GM23338 (cell line): ENCODE measurements at regions not wholly inside any gene's neighbourhood (a gene's known extent, or its start where the extent isn't known, plus 50 kb on each side); places are given as distances from the start of the nearest gene placed in this dataset.
"Not testable (repeated sequence)": the region's sequence is repeated elsewhere in the genome, so short reads cannot be mapped to it uniquely, and the experiment has no call there.

ENCODE experiments used
- TF ChIP-seq, protein P1 (sequence below), 2 experiments: fragments of 200-600 bp in 1 of 2; sonication (generic) in 1 of 2; conservative IDR thresholded peaks; 2 replicates each; pipeline versions ENCODE4 v1.5.1 to v1.6.1; 2016 to 2017; ENCODE audit warnings: antibody characterized with exemption in 2 of 2, low read depth in 2 of 2, mild to moderate bottlenecking in 2 of 2, moderate library complexity in 1 of 2
- TF ChIP-seq, protein P2 (sequence below): fragments of 250-450 bp; sonication (Bioruptor Pico); IDR thresholded peaks from 2 replicates; pipeline ENCODE4 v1.5.0; 2020; ENCODE audit warnings: mild to moderate bottlenecking, moderate library complexity

DNA sequence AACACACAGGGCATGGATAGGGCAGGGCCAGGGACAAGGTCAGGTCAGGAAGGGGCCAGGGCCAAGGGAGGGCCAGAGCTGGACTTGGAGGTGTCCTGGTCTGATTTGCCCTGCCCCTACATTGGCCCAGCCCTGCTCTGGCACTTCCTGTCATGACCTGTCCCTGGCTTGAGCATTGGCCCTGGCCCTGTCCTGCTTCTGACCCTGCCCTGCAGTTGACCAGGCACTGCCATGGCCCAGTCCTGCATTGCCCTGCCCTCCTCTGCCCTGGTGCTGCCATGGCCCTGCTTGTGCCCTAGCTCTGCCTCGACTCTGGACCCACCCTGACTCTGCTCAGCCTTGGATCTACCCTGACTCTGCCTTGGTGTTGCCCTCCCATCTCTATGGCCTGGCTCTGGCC, 2885.7 kb upstream of the TEKT4 start:
- TF ChIP-seq, protein P1, sequence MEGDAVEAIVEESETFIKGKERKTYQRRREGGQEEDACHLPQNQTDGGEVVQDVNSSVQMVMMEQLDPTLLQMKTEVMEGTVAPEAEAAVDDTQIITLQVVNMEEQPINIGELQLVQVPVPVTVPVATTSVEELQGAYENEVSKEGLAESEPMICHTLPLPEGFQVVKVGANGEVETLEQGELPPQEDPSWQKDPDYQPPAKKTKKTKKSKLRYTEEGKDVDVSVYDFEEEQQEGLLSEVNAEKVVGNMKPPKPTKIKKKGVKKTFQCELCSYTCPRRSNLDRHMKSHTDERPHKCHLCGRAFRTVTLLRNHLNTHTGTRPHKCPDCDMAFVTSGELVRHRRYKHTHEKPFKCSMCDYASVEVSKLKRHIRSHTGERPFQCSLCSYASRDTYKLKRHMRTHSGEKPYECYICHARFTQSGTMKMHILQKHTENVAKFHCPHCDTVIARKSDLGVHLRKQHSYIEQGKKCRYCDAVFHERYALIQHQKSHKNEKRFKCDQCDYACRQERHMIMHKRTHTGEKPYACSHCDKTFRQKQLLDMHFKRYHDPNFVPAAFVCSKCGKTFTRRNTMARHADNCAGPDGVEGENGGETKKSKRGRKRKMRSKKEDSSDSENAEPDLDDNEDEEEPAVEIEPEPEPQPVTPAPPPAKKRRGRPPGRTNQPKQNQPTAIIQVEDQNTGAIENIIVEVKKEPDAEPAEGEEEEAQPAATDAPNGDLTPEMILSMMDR (conservative IDR thresholded peaks at IDR 0.05; ENCODE audit: low read depth in 2 of 2): not testable (repeated sequence)
- TF ChIP-seq, protein P2, sequence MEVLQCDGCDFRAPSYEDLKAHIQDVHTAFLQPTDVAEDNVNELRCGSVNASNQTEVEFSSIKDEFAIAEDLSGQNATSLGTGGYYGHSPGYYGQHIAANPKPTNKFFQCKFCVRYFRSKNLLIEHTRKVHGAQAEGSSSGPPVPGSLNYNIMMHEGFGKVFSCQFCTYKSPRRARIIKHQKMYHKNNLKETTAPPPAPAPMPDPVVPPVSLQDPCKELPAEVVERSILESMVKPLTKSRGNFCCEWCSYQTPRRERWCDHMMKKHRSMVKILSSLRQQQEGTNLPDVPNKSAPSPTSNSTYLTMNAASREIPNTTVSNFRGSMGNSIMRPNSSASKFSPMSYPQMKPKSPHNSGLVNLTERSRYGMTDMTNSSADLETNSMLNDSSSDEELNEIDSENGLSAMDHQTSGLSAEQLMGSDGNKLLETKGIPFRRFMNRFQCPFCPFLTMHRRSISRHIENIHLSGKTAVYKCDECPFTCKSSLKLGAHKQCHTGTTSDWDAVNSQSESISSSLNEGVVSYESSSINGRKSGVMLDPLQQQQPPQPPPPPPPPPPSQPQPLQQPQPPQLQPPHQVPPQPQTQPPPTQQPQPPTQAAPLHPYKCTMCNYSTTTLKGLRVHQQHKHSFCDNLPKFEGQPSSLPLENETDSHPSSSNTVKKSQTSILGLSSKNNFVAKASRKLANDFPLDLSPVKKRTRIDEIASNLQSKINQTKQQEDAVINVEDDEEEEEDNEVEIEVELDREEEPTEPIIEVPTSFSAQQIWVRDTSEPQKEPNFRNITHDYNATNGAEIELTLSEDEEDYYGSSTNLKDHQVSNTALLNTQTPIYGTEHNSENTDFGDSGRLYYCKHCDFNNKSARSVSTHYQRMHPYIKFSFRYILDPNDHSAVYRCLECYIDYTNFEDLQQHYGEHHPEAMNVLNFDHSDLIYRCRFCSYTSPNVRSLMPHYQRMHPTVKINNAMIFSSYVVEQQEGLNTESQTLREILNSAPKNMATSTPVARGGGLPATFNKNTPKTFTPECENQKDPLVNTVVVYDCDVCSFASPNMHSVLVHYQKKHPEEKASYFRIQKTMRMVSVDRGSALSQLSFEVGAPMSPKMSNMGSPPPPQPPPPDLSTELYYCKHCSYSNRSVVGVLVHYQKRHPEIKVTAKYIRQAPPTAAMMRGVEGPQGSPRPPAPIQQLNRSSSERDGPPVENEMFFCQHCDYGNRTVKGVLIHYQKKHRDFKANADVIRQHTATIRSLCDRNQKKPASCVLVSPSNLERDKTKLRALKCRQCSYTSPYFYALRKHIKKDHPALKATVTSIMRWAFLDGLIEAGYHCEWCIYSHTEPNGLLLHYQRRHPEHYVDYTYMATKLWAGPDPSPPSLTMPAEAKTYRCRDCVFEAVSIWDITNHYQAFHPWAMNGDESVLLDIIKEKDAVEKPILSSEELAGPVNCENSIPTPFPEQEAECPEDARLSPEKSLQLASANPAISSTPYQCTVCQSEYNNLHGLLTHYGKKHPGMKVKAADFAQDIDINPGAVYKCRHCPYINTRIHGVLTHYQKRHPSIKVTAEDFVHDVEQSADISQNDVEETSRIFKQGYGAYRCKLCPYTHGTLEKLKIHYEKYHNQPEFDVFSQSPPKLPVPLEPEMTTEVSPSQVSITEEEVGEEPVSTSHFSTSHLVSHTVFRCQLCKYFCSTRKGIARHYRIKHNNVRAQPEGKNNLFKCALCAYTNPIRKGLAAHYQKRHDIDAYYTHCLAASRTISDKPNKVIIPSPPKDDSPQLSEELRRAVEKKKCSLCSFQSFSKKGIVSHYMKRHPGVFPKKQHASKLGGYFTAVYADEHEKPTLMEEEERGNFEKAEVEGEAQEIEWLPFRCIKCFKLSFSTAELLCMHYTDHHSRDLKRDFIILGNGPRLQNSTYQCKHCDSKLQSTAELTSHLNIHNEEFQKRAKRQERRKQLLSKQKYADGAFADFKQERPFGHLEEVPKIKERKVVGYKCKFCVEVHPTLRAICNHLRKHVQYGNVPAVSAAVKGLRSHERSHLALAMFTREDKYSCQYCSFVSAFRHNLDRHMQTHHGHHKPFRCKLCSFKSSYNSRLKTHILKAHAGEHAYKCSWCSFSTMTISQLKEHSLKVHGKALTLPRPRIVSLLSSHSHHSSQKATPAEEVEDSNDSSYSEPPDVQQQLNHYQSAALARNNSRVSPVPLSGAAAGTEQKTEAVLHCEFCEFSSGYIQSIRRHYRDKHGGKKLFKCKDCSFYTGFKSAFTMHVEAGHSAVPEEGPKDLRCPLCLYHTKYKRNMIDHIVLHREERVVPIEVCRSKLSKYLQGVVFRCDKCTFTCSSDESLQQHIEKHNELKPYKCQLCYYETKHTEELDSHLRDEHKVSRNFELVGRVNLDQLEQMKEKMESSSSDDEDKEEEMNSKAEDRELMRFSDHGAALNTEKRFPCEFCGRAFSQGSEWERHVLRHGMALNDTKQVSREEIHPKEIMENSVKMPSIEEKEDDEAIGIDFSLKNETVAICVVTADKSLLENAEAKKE (CRISPR knock-in tag): not testable (repeated sequence)
